ENCODE measurements at regions not wholly inside any gene's neighbourhood (a gene's known extent, or its start where the extent isn't known, plus 50 kb on each side); places are given as distances from the start of the nearest gene placed in this dataset.

DNA sequence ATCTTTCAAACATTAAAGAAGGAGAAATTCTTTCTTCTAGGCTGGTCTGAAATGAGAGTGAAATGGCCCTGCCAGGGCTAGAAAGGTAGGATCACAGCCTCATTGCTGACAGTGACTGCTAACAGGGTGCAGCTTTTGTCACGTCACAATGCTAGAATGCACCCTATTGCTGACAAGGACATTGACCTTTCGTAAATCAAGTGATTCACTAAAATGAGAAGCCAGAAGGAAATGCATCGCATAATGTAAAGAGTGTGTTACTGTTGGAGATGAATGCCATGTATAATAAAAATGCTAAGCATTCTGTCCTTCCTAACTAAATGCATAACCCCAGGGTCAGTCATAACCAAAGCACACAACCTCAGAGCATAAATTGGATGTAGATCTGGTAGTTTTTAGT lies 732.9 kb downstream of the TDRD15 start:
- TF ChIP-seq REST (IDR thresholded peaks at IDR 0.05; ENCODE audit: insufficient read depth in 1 of 2, low read depth in 2 of 2, low read length in 2 of 2) (no peak), POLR2AphosphoS5 (IDR thresholded peaks at IDR 0.05; ENCODE audit: low read depth, low read length) (no peak)

All from PFSK-1 (cell line).